DOHH2 (cell line): ENCODE measurements at regions not wholly inside any gene's neighbourhood (a gene's known extent, or its start where the extent isn't known, plus 50 kb on each side); places are given as distances from the start of the nearest gene placed in this dataset.

Experiments
- CTCF ChIP-seq: fragments of 200-600 bp; sonication (generic); IDR thresholded peaks from one replicate; pipeline ENCODE4 v1.5.1; 2014; ENCODE audit warnings: antibody characterized with exemption, mild to moderate bottlenecking, low read depth, low read length; ENCODE audit not compliant: poor library complexity, severe bottlenecking
- EZH2phosphoT487 ChIP-seq: fragments of 200-600 bp; sonication (generic); IDR thresholded peaks from 2 replicates; pipeline ENCODE4 v1.6.1; 2017; ENCODE audit warnings: borderline replicate concordance, mild to moderate bottlenecking, antibody characterized with exemption, low read length, moderate library complexity, mixed read lengths

GRCh38 chr3:132867956-132868355, 145.7 kb upstream of the NPHP3 start:
- TF ChIP-seq CTCF, result no peak
- no peak for TF ChIP-seq EZH2phosphoT487
